SW 1271 (cell line): ENCODE measurements at regions not wholly inside any gene's neighbourhood (a gene's known extent, or its start where the extent isn't known, plus 50 kb on each side); places are given as distances from the start of the nearest gene placed in this dataset.

Experiments used
- DNase-seq, 2 experiments: peaks; one replicate each; lab custom pipeline; 2025; lab: John Stamatoyannopoulos, UW

DNA sequence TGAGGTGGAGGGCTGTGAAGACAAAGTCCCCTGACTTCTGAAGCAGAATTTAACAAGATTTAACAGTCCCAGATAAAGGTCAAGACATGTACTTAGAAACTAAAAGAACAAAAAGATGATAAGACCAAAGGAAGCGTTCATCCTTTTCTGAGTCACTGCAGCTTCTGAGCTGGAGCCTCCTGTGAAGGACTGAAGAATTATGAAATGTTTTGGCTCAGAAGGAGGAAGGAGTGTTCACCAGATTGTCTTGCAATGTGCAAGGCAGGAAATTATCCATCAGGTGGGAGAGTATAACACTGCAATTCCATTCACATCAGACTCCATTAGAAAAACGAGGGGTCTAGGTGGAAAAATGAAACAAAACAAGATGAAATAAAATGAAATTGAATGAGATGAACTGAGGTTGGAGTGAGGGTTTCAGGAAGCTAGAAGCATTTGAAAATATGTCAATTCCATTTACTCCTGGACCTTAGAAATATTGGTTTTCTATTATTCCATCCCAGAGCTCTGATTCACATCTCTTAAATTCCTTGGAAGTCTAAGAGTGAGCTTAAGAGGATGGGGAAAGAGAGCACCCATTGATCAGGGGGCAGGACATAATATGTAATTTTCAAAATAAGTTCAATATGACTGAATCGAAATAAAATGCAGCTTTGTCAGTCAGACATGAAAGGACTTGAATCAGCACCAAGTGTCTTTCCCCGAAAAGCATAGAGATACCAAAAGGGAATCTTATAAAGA lies 186.1 kb upstream of the LNX1 start:
- DNase-seq, result no peak

DNA sequence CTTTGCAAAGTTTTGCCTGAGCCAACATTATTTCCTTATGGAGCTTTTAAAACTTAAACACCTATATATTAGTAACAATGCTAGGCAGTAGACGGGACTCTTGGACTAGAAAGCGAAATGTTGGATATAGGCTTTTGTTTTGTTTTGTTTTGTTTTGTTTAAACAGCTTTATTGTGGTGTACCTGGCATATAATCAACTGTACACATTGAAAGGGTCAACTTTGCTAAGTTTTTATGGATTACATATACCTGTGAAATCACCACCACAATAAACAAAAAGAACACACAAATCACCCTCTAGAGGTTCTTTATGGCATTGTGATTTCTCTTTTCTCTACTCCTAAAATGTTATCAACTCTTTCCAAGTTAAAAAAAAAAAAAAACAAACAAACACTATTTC lies 184.9 kb upstream of the LNX1 start:
- no peak for DNase-seq

GRCh38 chr4:53775381-53775780 lies 184.1 kb upstream of the LNX1 start:
- DNase-seq, result no peak

- no peak for DNase-seq
Measured at GRCh38 chr4:53771326-53771725, 180.0 kb upstream of the LNX1 start.

GRCh38 chr4:53767482-53767881 lies 176.2 kb upstream of the LNX1 start:
- no peak for DNase-seq

GRCh38 chr4:53764761-53765490 lies 173.6 kb upstream of the LNX1 start:
- no peak for DNase-seq

DNA sequence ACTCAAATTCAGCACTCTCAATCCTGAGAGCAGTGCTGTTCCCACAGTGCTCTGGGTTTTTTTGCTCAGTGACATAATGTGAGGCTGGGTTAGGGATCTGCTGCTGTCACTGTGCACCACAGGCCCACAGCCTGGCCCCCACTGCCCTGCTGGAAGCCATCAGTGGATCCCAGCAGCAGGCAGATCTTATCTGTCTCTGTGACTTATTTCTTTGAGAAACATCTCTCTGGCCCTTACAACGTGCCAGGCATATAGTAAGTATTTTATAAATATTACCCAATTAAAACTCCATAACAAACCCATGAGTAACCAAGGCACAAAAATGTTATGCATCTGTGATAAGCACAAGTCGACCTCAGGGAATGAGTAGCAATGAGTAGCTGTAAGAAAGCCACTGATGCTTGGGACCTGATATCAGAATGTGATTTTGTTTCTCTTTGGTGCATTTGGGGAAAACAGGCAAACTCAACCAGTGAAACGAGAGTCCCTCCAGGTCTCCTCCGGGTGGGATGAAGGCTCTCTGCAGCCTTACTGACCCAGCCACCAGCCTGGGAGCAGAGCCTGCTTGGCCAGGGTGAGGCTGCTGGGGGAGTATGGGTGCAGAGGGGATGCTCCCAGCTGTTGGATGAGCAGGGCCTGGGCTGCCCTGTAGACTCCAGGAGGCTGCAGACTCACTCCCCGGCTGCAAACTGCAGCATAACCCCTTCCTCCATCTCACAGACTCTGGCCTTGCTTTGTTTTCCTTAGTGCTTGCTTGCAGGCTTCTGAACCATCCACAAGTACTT lies 172.7 kb upstream of the LNX1 start:
- DNase-seq, result peak; percentile 1 to 16

DNA sequence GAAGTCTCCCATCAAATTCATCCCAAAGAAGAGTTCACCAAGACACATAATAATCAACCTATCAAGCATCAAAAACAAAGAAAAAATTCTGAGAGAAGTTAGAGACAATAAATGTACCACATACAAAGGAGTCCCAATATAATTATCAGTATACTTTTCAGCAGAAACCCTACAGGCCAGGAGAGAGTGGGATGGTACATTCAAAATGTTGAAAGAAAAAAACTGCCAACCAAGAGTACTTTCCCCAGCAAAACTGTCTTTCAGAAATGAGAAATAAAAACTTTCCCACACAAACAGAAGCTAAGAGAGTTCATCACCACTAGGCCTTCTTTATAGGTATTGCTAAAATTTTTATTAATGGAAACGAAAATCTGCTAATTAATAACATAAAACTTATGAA lies 164.4 kb upstream of the LNX1 start:
- no peak for DNase-seq

DNA sequence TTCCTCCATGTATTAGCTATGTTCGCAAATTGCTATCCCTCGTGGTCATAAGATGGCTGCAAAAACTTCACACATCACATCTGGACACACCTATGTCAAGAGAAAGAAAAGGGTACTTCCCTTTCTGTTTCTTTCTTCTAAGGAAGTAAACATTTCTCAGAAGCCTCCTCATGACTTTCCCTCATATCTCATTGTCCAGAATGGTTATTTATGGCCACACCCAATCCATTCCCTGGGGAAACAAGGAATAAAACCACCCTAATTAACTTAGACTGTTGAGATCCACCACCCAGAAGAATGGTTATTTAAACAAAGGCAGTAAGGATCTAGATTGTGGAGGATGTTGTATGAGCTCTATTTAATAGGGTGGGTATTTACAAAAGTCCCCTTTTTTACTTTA lies 160.8 kb upstream of the LNX1 start:
- DNase-seq, result no peak

- no peak for DNase-seq
Measured at GRCh38 chr4:53748328-53748772, 157.1 kb upstream of the LNX1 start.

DNA sequence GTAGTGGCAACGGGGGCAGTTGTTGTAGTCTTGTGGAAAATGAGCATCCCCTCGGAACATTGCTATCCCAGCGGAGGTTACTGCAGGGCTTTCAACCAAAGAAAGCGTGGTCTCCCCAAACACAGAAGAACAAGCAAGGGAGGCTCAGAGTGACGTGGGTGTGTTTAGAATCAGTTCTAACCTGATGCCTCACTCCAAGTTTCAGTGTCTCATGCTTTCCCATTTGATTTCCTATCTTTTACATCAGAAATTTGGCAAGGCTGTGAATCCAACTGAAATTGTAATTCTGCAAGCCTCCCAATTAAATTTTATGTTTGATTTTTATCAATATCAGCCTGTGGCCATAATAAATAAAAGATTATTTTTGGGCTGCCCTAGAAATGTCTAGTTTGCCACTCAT lies 156.1 kb upstream of the LNX1 start:
- DNase-seq, result no peak

- DNase-seq, result no peak
Measured at GRCh38 chr4:53744446-53745160, 153.3 kb upstream of the LNX1 start.

- DNase-seq, result no peak
Measured at GRCh38 chr4:53734584-53735353, 143.5 kb upstream of the LNX1 start.

GRCh38 chr4:53734182-53734581 lies 142.9 kb upstream of the LNX1 start:
- DNase-seq, result no peak

DNA sequence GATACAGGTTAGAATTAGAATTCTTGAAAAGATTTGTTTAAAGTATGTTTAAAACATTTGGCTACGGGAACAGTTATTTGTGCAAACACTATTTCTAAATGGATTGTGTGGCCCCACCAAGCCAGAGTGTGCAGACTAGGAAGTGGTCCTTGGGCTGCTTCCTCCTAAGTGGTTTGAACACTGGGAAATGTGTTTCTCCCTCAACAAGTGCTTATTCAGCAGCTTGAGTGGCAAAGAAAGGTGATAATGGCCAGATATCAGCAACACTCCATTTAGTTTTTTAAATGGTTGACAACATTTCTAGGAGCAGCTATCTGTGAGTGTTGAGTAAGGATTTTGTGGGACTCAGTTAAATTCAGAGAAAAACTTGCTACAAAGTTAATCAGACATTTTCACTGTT lies 141.4 kb upstream of the LNX1 start:
- no peak for DNase-seq

DNA sequence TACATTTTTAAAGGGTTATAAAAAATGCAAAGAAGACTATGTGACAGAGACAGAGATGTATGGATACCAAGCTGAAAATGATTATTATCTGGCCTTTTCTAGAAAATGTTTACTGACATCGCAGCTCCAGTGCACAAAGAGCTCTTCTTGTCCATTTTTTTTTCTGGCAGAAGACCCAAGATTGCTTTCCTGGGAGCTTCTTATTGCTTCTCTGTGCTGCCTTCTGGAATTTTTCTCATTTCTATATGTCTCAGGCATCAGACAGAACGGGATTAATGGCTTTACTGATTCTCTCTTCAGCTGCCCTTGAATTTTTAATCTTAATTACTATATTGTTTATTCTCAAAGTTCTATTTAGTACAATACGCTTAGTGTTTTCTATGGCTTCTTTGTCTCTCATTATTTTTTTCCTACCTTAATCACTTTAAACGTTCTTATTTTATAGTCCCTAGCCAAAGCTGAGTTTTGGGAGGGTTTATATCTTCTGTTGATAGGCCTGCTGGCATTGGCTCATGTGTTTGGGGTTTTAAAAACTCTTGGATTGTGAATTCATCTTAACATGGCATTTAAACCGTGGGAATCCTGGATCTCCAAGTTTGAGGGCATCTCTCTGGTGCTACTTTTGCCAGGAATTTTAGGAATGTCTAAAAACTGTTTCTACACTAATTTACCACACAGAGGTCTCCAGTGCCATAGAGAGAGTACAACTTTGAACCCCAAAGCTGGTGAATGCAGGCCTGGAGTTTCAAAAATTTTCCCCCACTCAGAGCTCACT lies 138.9 kb upstream of the LNX1 start:
- DNase-seq, result no peak

DNA sequence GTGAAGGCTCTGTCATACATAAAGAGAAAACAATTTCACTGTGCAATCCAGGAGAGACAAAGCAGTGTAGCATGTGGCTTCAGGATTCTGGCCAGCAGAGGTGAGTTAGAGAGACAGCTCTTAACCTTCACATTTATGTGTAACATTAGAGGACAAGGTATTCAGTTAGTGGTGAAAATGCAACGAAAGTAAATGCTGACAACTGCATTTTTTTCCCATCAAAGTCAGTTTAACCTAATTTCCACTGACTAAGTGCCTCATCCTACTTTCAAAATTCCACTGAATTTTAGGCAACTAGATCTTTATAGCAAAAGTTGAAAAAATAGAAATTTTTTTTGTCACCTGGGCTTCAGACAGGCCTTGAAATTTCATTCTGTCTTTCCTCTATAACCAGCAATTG lies 130.8 kb upstream of the LNX1 start:
- no peak for DNase-seq

- DNase-seq, result no peak
Measured at GRCh38 chr4:53721263-53721662, 130.0 kb upstream of the LNX1 start.

GRCh38 chr4:53720776-53721175 lies 129.5 kb upstream of the LNX1 start:
- DNase-seq, result no peak

DNA sequence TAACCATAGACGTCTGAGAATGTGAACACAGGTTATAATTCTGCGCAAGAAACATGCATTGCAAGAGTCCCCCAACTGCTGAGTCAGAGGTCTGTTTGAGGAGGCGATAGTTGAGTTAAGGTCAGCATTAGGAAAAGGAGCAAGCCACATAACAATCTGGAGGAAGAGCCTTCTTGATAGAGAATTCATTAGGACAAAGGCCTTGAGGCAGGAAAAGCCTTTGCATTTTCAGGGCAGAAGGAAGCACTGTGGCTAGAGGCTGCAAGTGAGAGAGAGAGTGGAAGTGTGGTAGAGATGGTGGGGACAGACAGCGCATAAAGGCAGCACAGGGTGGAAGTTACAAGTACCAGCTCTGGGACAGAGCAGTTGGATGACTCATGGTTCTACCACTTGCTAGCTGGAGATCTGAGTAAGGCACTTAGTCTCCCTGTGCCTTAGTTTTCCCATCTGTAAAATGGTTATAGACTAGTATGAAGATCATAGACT lies 125.8 kb upstream of the LNX1 start:
- DNase-seq, result no peak
